Memory B cell (primary cell): ENCODE measurements at regions not wholly inside any gene's neighbourhood (a gene's known extent, or its start where the extent isn't known, plus 50 kb on each side); places are given as distances from the start of the nearest gene placed in this dataset.

Experiments
- ATAC-seq: fragments of 150-1000 bp; cut with Tn5 transposase; 2 replicates; pipeline ENCODE4 v1.10.0; 2021; ENCODE audit warnings: low read depth, mild to moderate bottlenecking, moderate library complexity
- DNase-seq, 2 donors: peaks; one replicate each; pipeline ENCODE4 v3.0.0; 2022; ENCODE audit warnings: low spot score in 2 of 2
- H3K27ac Mint-ChIP-seq: one replicate; pipeline ENCODE4 v1.8.0; 2022; ENCODE audit warnings: mild to moderate bottlenecking, moderate library complexity, mixed read lengths
- H3K27me3 Mint-ChIP-seq: one replicate; pipeline ENCODE4 v1.8.0; 2022; ENCODE audit warnings: mixed read lengths
- H3K36me3 Mint-ChIP-seq: one replicate; pipeline ENCODE4 v1.8.0; 2022; ENCODE audit warnings: mild to moderate bottlenecking, mixed read lengths
- H3K4me1 Mint-ChIP-seq: one replicate; pipeline ENCODE4 v1.8.0; 2022; ENCODE audit warnings: mixed read lengths
- H3K4me3 Mint-ChIP-seq: one replicate; pipeline ENCODE4 v1.8.0; 2022; ENCODE audit warnings: mild to moderate bottlenecking, moderate library complexity, mixed read lengths
- H3K9me3 Mint-ChIP-seq: one replicate; pipeline ENCODE4 v1.8.0; 2022; ENCODE audit warnings: mixed read lengths

DNA sequence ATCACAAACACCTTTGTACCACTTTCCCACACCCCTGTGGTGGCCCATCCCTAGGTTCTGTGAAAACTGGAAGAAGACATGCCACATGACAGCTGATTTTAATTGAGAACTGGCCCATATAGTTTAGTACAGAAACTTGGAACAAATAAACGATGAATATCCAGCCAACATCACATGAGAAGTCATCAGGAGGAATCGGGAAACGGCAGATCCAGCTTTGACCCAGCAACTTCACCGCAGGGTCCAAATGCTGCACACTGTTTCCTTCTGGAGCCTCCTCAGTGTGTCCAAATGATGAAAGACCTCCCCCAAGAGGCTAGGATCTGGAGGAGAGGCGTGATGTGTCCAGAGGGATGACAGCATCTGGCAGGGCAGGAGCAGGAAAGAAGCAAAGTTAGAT is 75.5 kb downstream of the COPS8 start:
- peaks cover 13% of the 10 kb centered on the region for H3K27me3 Mint-ChIP-seq
- H3K9me3 Mint-ChIP-seq: peaks cover 3% of the 10 kb centered on the region
- no peak overlapping the region for H3K27ac Mint-ChIP-seq
- H3K36me3 Mint-ChIP-seq: peaks cover 2% of the 10 kb centered on the region
- ATAC-seq (no peak), DNase-seq (no peak)
- H3K4me3 Mint-ChIP-seq: no peak overlapping the region
- H3K4me1 Mint-ChIP-seq: peaks cover 5% of the 10 kb centered on the region

GRCh38 chr2:237162959-237163358 is 77.3 kb downstream of the COPS8 start:
- H3K27me3 Mint-ChIP-seq: peaks cover 17% of the 10 kb centered on the region
- peaks cover 5% of the 10 kb centered on the region for H3K4me1 Mint-ChIP-seq
- DNase-seq (no peak), ATAC-seq (no peak)
- H3K9me3 Mint-ChIP-seq: peaks cover 5% of the 10 kb centered on the region
- H3K4me3 Mint-ChIP-seq: no peak overlapping the region
- peaks cover 2% of the 10 kb centered on the region for H3K36me3 Mint-ChIP-seq
- H3K27ac Mint-ChIP-seq: no peak overlapping the region

- H3K27me3 Mint-ChIP-seq: peaks cover 17% of the 10 kb centered on the region
- H3K27ac Mint-ChIP-seq: no peak overlapping the region
- ATAC-seq: no peak
- DNase-seq: no peak
- no peaks in the 10 kb centered on the region for H3K36me3 Mint-ChIP-seq
- H3K4me1 Mint-ChIP-seq: peaks cover 2% of the 10 kb centered on the region
- H3K9me3 Mint-ChIP-seq: peaks cover 8% of the 10 kb centered on the region
- H3K4me3 Mint-ChIP-seq: no peak overlapping the region
These were observed 78.9 kb downstream of the COPS8 start for GRCh38 chr2:237164474-237165042.

DNA sequence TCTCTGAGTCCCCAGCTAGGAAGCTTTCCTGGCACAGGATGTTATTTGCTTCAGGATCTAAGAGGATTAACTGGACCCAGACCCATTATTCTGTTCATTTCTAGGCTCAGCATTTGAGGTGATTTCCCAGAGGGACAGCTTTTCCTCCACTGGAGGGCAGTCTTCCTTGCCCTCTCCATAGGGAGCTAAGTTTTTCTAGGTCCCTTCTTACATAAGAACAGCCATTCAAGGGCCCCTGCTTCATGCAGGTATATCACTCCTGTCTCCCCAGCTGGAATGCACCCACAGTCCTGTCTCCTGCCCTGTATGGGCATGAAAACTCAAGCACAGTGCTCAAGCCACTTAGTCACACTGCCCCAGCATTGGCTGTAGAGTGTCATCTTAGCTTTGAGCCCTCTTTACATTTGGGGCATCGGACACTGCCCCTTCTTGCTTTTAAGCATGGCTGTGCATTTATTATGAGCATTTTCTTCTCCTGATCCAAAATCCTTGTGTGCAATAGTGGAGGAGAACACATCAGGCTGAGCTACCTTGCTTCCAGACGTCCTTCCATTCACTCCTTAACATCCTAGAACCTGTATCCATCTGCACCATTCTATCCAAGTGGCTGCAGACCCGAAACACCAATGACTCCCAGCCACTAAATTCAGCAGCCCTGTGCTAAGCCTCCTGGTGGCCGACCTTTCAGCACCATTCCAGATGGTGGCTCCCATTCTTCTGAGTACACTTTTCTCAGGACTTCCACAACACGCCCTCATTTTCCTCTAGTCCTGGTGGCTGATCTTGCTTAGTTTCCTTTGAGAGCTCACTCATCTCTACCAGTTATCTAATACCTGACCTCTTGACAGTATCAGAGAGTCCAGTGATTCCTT is 80.0 kb downstream of the COPS8 start:
- Mint-ChIP-seq H3K9me3 (peaks cover 8% of the 10 kb centered on the region), H3K4me3 (no peak overlapping the region), H3K36me3 (no peaks in the 10 kb centered on the region), H3K27ac (no peak overlapping the region), H3K4me1 (no peaks in the 10 kb centered on the region), H3K27me3 (peaks cover 17% of the 10 kb centered on the region)
- DNase-seq: no peak
- ATAC-seq: no peak

DNA sequence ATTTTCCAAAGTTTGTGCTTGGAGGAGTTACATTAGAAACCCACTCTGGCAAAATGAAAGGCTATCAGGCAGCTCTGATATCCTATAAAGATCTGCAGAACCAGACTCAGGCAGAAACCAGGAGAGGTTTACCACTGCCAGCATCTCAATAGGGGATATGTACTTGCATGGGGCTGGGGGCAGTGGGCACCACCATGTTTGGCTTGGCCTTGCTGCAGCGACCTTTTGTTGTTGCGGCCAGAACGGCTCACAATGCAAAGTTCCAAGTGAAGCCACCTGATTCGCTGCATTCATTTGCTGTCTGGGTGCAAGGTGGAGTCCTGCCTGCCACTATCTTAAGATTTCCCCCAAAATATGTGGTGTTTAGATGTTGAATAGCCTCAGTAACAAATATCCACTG is 81.3 kb downstream of the COPS8 start:
- no peak overlapping the region for H3K27ac Mint-ChIP-seq
- no peak for DNase-seq
- no peak overlapping the region for H3K4me3 Mint-ChIP-seq
- no peaks in the 10 kb centered on the region for H3K4me1 Mint-ChIP-seq
- H3K36me3 Mint-ChIP-seq: no peaks in the 10 kb centered on the region
- ATAC-seq: no peak
- H3K27me3 Mint-ChIP-seq: peaks cover 14% of the 10 kb centered on the region
- H3K9me3 Mint-ChIP-seq: peaks cover 8% of the 10 kb centered on the region

- H3K36me3 Mint-ChIP-seq: no peaks in the 10 kb centered on the region
- H3K27me3 Mint-ChIP-seq: peaks cover 17% of the 10 kb centered on the region
- H3K9me3 Mint-ChIP-seq: peaks cover 8% of the 10 kb centered on the region
- H3K27ac Mint-ChIP-seq: no peak overlapping the region
- ATAC-seq (no peak), DNase-seq (no peak)
- no peak overlapping the region for H3K4me3 Mint-ChIP-seq
- H3K4me1 Mint-ChIP-seq: no peaks in the 10 kb centered on the region
These were observed 82.2 kb downstream of the COPS8 start for GRCh38 chr2:237167934-237168333.

- Mint-ChIP-seq H3K27me3 (peaks cover 15% of the 10 kb centered on the region), H3K36me3 (no peaks in the 10 kb centered on the region), H3K27ac (no peak overlapping the region), H3K4me1 (no peaks in the 10 kb centered on the region), H3K4me3 (no peak overlapping the region), H3K9me3 (peaks cover 10% of the 10 kb centered on the region)
- DNase-seq (no peak), ATAC-seq (no peak)
These were observed 84.3 kb downstream of the COPS8 start for GRCh38 chr2:237170020-237170419.

DNA sequence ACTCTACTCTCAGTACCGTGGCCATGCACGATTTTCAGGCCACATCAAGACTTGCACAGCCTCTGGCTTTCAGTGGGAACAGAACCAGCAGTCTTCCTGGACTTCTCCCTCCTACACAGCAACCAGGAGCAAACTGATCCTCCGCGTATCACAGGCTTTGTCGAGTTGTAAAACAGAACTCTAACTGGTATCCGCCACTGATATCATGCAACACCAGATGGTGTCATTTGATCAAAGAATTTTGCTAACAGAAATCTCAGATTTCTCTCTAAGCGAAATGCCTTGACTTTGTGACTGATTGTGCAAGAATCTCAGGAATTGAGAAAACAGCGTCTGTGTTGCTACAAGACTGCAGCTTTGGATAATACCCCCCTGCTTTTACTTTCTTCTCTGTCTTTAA is 85.7 kb downstream of the COPS8 start:
- H3K36me3 Mint-ChIP-seq: no peaks in the 10 kb centered on the region
- DNase-seq (no peak), ATAC-seq (no peak)
- no peak overlapping the region for H3K27ac Mint-ChIP-seq
- H3K4me1 Mint-ChIP-seq: no peaks in the 10 kb centered on the region
- H3K9me3 Mint-ChIP-seq: peaks cover 12% of the 10 kb centered on the region
- peaks cover 9% of the 10 kb centered on the region for H3K27me3 Mint-ChIP-seq
- H3K4me3 Mint-ChIP-seq: no peak overlapping the region

DNA sequence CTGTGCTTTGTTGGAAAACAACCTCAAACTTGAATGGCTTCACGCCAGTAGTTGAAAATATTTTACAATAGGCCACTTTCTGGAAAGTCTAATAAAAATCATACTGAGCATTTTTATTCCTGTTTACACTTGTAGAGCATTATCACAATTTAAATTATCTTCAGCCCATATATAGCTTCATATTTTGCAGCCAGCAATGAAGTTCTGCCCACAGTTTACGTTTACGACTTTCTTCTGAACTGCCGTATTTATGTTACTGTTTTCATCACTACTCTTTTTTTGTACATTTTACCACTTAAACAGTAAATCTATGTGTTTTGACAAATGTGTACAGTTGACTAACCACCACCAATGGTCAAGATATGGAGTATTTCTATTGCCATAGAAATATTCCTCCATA is 86.2 kb downstream of the COPS8 start:
- H3K27ac Mint-ChIP-seq: no peak overlapping the region
- no peaks in the 10 kb centered on the region for H3K4me1 Mint-ChIP-seq
- ATAC-seq (no peak), DNase-seq (no peak)
- H3K9me3 Mint-ChIP-seq: peaks cover 12% of the 10 kb centered on the region
- H3K27me3 Mint-ChIP-seq: peaks cover 8% of the 10 kb centered on the region
- no peak overlapping the region for H3K4me3 Mint-ChIP-seq
- H3K36me3 Mint-ChIP-seq: no peaks in the 10 kb centered on the region

GRCh38 chr2:237177052-237177451 is 91.4 kb downstream of the COPS8 start:
- H3K36me3 Mint-ChIP-seq: no peaks in the 10 kb centered on the region
- peaks cover 7% of the 10 kb centered on the region for H3K9me3 Mint-ChIP-seq
- H3K27me3 Mint-ChIP-seq: peaks cover 10% of the 10 kb centered on the region
- DNase-seq (no peak), ATAC-seq (no peak)
- H3K4me1 Mint-ChIP-seq: no peaks in the 10 kb centered on the region
- H3K27ac Mint-ChIP-seq: no peak overlapping the region
- H3K4me3 Mint-ChIP-seq: no peak overlapping the region

DNA sequence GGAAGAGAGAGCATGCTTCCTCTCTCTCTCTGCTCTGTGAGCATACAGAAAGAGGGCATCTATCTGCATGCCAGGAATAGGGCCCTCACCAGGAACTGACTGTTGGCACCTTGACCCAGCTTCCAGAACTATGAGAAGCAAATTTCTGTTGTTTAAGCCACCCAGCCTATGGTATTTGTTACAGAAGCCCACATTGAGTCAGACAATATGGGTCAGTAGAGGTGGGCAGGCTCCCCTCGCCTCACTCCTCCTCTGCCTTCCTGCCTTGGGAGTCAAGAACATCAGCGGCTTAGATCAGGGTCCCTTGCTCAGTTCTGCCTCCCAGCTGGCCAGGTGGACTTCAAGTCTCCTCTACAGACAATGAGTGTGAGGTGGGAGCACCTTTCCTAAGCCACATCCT is 92.3 kb downstream of the COPS8 start:
- H3K36me3 Mint-ChIP-seq: no peaks in the 10 kb centered on the region
- ATAC-seq: no peak
- no peak for DNase-seq
- H3K27ac Mint-ChIP-seq: no peak overlapping the region
- H3K27me3 Mint-ChIP-seq: peaks cover 7% of the 10 kb centered on the region
- peaks cover 7% of the 10 kb centered on the region for H3K9me3 Mint-ChIP-seq
- H3K4me1 Mint-ChIP-seq: no peaks in the 10 kb centered on the region
- H3K4me3 Mint-ChIP-seq: no peak overlapping the region

DNA sequence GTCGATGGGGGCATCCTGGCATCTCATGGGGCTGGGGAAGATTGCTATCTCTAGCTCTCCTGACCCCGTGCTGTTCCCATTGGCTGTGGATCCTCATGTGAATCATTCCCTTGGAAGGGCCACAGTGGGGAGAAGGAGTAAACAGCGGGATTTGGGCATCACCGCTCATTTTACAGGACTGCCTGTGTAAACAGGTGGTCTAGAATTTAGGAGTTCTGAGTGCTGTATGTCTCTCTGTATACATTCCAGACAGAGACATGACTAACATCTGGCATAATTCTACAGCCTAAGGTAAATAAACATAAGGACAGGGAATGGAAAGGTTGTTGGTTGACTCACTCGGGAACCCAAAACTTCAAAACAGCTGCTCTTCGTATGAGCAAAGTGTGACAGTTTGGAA is 92.7 kb downstream of the COPS8 start:
- DNase-seq (no peak), ATAC-seq (no peak)
- Mint-ChIP-seq H3K27me3 (peaks cover 7% of the 10 kb centered on the region), H3K36me3 (no peaks in the 10 kb centered on the region), H3K4me1 (no peaks in the 10 kb centered on the region), H3K27ac (no peak overlapping the region), H3K9me3 (peaks cover 5% of the 10 kb centered on the region), H3K4me3 (no peak overlapping the region)

GRCh38 chr2:237179161-237179560 is 93.5 kb downstream of the COPS8 start:
- Mint-ChIP-seq H3K36me3 (no peaks in the 10 kb centered on the region), H3K9me3 (peaks cover 3% of the 10 kb centered on the region), H3K27ac (no peak overlapping the region), H3K27me3 (peaks cover 7% of the 10 kb centered on the region), H3K4me3 (no peak overlapping the region), H3K4me1 (no peaks in the 10 kb centered on the region)
- ATAC-seq (no peak), DNase-seq (no peak)

DNA sequence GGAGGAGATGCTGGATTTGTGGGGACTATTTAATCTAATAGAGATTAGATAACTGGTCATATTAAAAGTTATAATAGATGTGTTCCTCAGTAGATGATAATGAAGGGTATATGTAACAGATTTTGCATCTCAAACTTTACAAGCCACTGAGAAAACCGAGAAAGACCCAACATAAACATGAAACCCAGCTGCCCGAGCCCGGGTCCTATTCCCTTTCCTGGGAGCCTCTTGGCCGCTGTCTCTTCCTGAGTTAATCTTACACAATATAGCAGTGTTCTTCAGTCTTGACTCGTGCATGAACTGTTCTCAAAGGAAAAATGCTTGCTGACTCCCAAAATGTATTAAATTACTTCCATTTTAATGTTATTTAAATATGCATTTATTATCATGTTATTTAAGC is 94.5 kb downstream of the COPS8 start:
- peaks cover 1% of the 10 kb centered on the region for H3K9me3 Mint-ChIP-seq
- no peak for DNase-seq
- H3K4me3 Mint-ChIP-seq: no peak overlapping the region
- no peak overlapping the region for H3K27ac Mint-ChIP-seq
- ATAC-seq: no peak
- no peaks in the 10 kb centered on the region for H3K4me1 Mint-ChIP-seq
- H3K36me3 Mint-ChIP-seq: no peaks in the 10 kb centered on the region
- H3K27me3 Mint-ChIP-seq: peaks cover 8% of the 10 kb centered on the region

DNA sequence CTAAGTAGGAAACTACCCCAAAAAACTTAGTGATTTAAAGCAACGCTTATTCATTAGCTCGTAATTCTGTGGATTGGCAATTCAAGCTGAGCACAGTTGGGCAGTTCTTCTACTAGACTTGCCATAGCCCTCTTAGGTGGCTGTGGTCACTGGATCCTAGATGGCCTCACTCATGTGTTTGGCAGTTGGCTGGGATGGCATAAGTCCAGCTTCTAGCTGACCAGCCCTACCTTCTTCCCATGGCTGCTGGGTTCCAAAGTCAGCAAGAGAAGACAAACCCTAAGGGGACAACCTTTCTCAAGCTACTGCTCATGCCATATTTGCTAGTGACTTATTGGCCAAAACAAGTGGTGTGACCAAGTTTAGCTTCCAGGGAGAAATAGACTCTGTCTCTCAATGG is 95.3 kb downstream of the COPS8 start:
- Mint-ChIP-seq H3K4me1 (no peaks in the 10 kb centered on the region), H3K27me3 (peaks cover 8% of the 10 kb centered on the region), H3K36me3 (no peaks in the 10 kb centered on the region), H3K27ac (no peak overlapping the region), H3K9me3 (no peaks in the 10 kb centered on the region), H3K4me3 (no peak overlapping the region)
- DNase-seq: no peak
- ATAC-seq: no peak
